HCT116 (cell line): ENCODE measurements at regions not wholly inside any gene's neighbourhood (a gene's known extent, or its start where the extent isn't known, plus 50 kb on each side); places are given as distances from the start of the nearest gene placed in this dataset.

Experiments used
- ATAC-seq: fragments of 200-7000 bp; cut with Tn5 transposase; 2 replicates; pipeline ENCODE4 v1.9.1; 2020; ENCODE audit warnings: mild to moderate bottlenecking, moderate library complexity
- BruUV-seq: library from RNA; stranded (reverse); fragments of 400-500 nt; replicated peaks from 2 replicates; lab custom pipeline; 2021; lab: Mats Ljungman, UMichigan
- CTCF ChIA-PET: fragments of 300-600 bp; sonication (Branson Sonifier 250); formaldehyde crosslinking; loops from one replicate; lab custom pipeline; 2021; ENCODE audit warnings: antibody characterized with exemption; lab: Charles Lee
- POLR2A ChIA-PET: fragments of 300-600, 350-600 bp; sonication (Branson Sonifier 250); formaldehyde crosslinking; loops from one replicate; lab custom pipeline; 2021; ENCODE audit warnings: antibody characterized with exemption; lab: Charles Lee
- RAD21 ChIA-PET, 2 experiments: fragments of 300-600 bp; sonication (Branson Sonifier 250); formaldehyde crosslinking; loops; one replicate each; lab custom pipeline; 2023; ENCODE audit warnings: low total read pairs in 2 of 2; ENCODE audit not compliant: uncharacterized antibody in 2 of 2, unreplicated experiment in 2 of 2, low non-redundant PET in 1 of 2; lab: Charles Lee
- DNase-seq: peaks from one replicate; pipeline ENCODE4 v3.0.0-alpha.2; 2010; ENCODE audit warnings: low read depth, low spot score
- H2AFZ ChIP-seq: fragments of 200-600 bp; shearing (Covaris generic), sonication (generic); 2 replicates; pipeline ENCODE4 v1.6.1; 2017; ENCODE audit warnings: low read depth, mixed run types, mixed read lengths, antibody characterized with exemption, low read length; ENCODE audit not compliant: poor library complexity, severe bottlenecking
- H3K27ac ChIP-seq: 2 replicates; pipeline ENCODE4 v1.5.1; 2012; ENCODE audit warnings: low read depth, low read length
- H3K27me3 ChIP-seq: fragments of 200-600 bp; sonication (generic); 2 replicates; pipeline ENCODE4 v1.6.1; 2016; ENCODE audit warnings: mixed run types, low read length, mixed read lengths; ENCODE audit not compliant: insufficient read depth
- H3K36me3 ChIP-seq, 2 experiments: fragments of 200-500 bp in 1 of 2; fragments of 200-600 bp in 1 of 2; sonication (Bioruptor generic) in 1 of 2; sonication (generic) in 1 of 2; 2 replicates each; pipeline versions ENCODE4 v1.5.1 to v1.6.1; 2014 to 2016; ENCODE audit warnings: low read length in 2 of 2, inconsistent platforms in 1 of 2, mixed read lengths in 1 of 2, mixed run types in 1 of 2; ENCODE audit not compliant: insufficient read depth in 2 of 2, control insufficient read depth in 1 of 2
- H3K4me1 ChIP-seq, 2 experiments: fragments of 200-600 bp in 1 of 2; sonication (generic) in 1 of 2; 2 replicates each; pipeline versions ENCODE4 v1.5.1 to v1.6.1; 2012 to 2017; ENCODE audit warnings: low read length in 2 of 2, inconsistent platforms in 1 of 2, mild to moderate bottlenecking in 1 of 2, mixed read lengths in 1 of 2, mixed run types in 1 of 2, moderate library complexity in 1 of 2; ENCODE audit not compliant: insufficient read depth in 2 of 2, control insufficient read depth in 1 of 2
- H3K4me2 ChIP-seq: fragments of 200-600 bp; sonication (generic); 2 replicates; pipeline ENCODE4 v1.6.1; 2017; ENCODE audit warnings: mixed run types, low read length, mixed read lengths
- H3K4me3 ChIP-seq, 2 experiments: fragments of 200-600 bp in 1 of 2; sonication (generic) in 1 of 2; replicated peaks in 1 of 2; 2 replicates each; pipeline ENCODE4 v1.5.1; 2011 to 2016; ENCODE audit warnings: low read length in 2 of 2, control low read depth in 1 of 2, low read depth in 1 of 2, mild to moderate bottlenecking in 1 of 2, mixed read lengths in 1 of 2, mixed run types in 1 of 2
- H3K79me2 ChIP-seq: fragments of 200-600 bp; sonication (generic); 2 replicates; pipeline ENCODE4 v1.6.1; 2017; ENCODE audit warnings: mild to moderate bottlenecking, mixed run types, low read length, moderate library complexity, mixed read lengths; ENCODE audit not compliant: insufficient read depth
- H3K9ac ChIP-seq: fragments of 200-600 bp; sonication (generic); 2 replicates; pipeline ENCODE4 v1.6.1; 2016; ENCODE audit warnings: low read length, mixed read lengths
- H3K9me2 ChIP-seq: fragments of 200-600 bp; sonication (generic), shearing (Covaris generic); 2 replicates; pipeline ENCODE4 v1.6.1; 2017; ENCODE audit warnings: mixed run types, mild to moderate bottlenecking, moderate library complexity; ENCODE audit not compliant: insufficient read depth
- H3K9me3 ChIP-seq, 2 experiments: fragments of 200-500 bp in 1 of 2; fragments of 200-600 bp in 1 of 2; sonication (Bioruptor generic) in 1 of 2; sonication (generic) in 1 of 2; 2 replicates each; pipeline ENCODE4 v1.6.1; 2014 to 2017; ENCODE audit warnings: low read length in 2 of 2, mixed read lengths in 2 of 2, inconsistent platforms in 1 of 2, low read depth in 1 of 2, mild to moderate bottlenecking in 1 of 2, mixed run types in 1 of 2, moderate library complexity in 1 of 2; ENCODE audit not compliant: control insufficient read depth in 1 of 2, insufficient read depth in 1 of 2
- H4K20me1 ChIP-seq: fragments of 200-600 bp; sonication (generic), shearing (Covaris generic); 2 replicates; pipeline ENCODE4 v1.6.1; 2017; ENCODE audit warnings: mixed run types, mild to moderate bottlenecking, moderate library complexity; ENCODE audit not compliant: insufficient read depth
- ATF3 ChIP-seq: IDR thresholded peaks from 2 replicates; pipeline ENCODE4 v1.6.1; 2012
- CEBPB ChIP-seq: IDR thresholded peaks from 2 replicates; pipeline ENCODE4 v1.6.1; 2012; ENCODE audit warnings: low read depth
- CTCF ChIP-seq, 3 experiments: fragments of 200-600 bp in 1 of 3; sonication (generic) in 1 of 3; IDR thresholded peaks in 2 of 3; conservative IDR thresholded peaks in 1 of 3; 2 replicates each; pipeline ENCODE4 v1.5.1; 2012 to 2017; ENCODE audit warnings: low read depth in 2 of 3, low read length in 2 of 3, antibody characterized with exemption in 1 of 3, borderline replicate concordance in 1 of 3, control low read depth in 1 of 3, mild to moderate bottlenecking in 1 of 3, mixed read lengths in 1 of 3, mixed run types in 1 of 3, moderate library complexity in 1 of 3; ENCODE audit not compliant: insufficient read depth in 1 of 3
- ELF1 ChIP-seq: IDR thresholded peaks from 2 replicates; pipeline ENCODE4 v1.6.1; 2012; ENCODE audit warnings: low read depth, borderline replicate concordance
- EZH2phosphoT487 ChIP-seq: fragments of 200-600 bp; IDR thresholded peaks from 2 replicates; pipeline ENCODE4 v1.6.1; 2018; ENCODE audit warnings: antibody characterized with exemption, borderline replicate concordance
- FOSL1 ChIP-seq: IDR thresholded peaks from 2 replicates; pipeline ENCODE4 v1.6.1; 2012; ENCODE audit warnings: low read depth
- JUND ChIP-seq: IDR thresholded peaks from 2 replicates; pipeline ENCODE4 v1.6.1; 2012
- REST ChIP-seq: IDR thresholded peaks from 2 replicates; pipeline ENCODE4 v1.6.1; 2012; ENCODE audit warnings: low read depth
- ZBTB33 ChIP-seq: IDR thresholded peaks from 2 replicates; pipeline ENCODE4 v1.6.1; 2011; ENCODE audit warnings: mild to moderate bottlenecking, low read length, moderate library complexity; ENCODE audit not compliant: insufficient replicate concordance; ENCODE audit errors: extremely low read depth
- ZFX ChIP-seq: fragments of 450-650 bp; IDR thresholded peaks from 2 replicates; pipeline ENCODE4 v1.6.1; 2017
- intact Hi-C: fragments of 100-400 bp; cut with micrococcal nuclease; formaldehyde crosslinking; loops from 2 replicates; pipeline ENCODE4 v1.10.0; 2022

GRCh38 chr14:53547593-53547992, 394.5 kb upstream of the DDHD1 start (continued):
- TF ChIP-seq REST (no peak), FOSL1 (no peak), ELF1 (no peak)
- TF ChIP-seq, all 23 proteins: peak for 0

GRCh38 chr14:53545217-53545616, 392.1 kb upstream of the DDHD1 start:
- BruUV-seq, result no TSS peak
- CTCF ChIA-PET, result no interaction called here
- no peak for ATAC-seq

More at GRCh38 chr14:53545217-53545616, 392.1 kb upstream of the DDHD1 start:
- H3K9ac ChIP-seq, result no peak overlapping the region
- DNase-seq, result no peak
- no peaks in the 10 kb centered on the region for H3K36me3 ChIP-seq
- no peak overlapping the region for H3K4me3 ChIP-seq
- no peak overlapping the region for H3K4me2 ChIP-seq
- no peaks in the 10 kb centered on the region for H3K27me3 ChIP-seq
- H3K27ac ChIP-seq, result no peak overlapping the region
- intact Hi-C loops, result no loop called here
- no peaks in the 10 kb centered on the region for H3K9me2 ChIP-seq
- H3K79me2 ChIP-seq, result no peaks in the 10 kb centered on the region
- H3K4me1 ChIP-seq, result peaks cover 8 to 9% of the 10 kb centered on the region in 2 experiments; a peak in 3 of 4 replicates
- ChIA-PET RAD21 (no interaction called here), POLR2A (no interaction called here)
- no peak overlapping the region for H2AFZ ChIP-seq
- no peaks in the 10 kb centered on the region for H4K20me1 ChIP-seq
- TF ChIP-seq EZH2phosphoT487 (no peak), FOSL1 (no peak), JUND (no peak), CEBPB (no peak), ATF3 (no peak), CTCF (IDR thresholded peaks at IDR 0.05 in 2 of 3, conservative IDR thresholded peaks at IDR 0.05 in 1 of 3; ENCODE audit: borderline replicate concordance in 1 of 3, insufficient read depth in 1 of 3, low read depth in 2 of 3, low read length in 2 of 3) (no peak), ZFX (no peak), ZBTB33 (no peak)
- H3K9me3 ChIP-seq, result no peaks in the 10 kb centered on the region
